Activated T-helper 1 cell treated with anti-CD3 and anti-CD28 coated beads, Interleukin-2, amount 50 U/mL, for 16 hours (primary cell): ENCODE measurements at regions not wholly inside any gene's neighbourhood (a gene's known extent, or its start where the extent isn't known, plus 50 kb on each side); places are given as distances from the start of the nearest gene placed in this dataset.

ENCODE experiments used
- DNase-seq, 2 donors: peaks; one replicate each; pipeline ENCODE4 v3.0.0-alpha.2; 2020; ENCODE audit warnings: low read depth in 1 of 2, low spot score in 1 of 2

DNA sequence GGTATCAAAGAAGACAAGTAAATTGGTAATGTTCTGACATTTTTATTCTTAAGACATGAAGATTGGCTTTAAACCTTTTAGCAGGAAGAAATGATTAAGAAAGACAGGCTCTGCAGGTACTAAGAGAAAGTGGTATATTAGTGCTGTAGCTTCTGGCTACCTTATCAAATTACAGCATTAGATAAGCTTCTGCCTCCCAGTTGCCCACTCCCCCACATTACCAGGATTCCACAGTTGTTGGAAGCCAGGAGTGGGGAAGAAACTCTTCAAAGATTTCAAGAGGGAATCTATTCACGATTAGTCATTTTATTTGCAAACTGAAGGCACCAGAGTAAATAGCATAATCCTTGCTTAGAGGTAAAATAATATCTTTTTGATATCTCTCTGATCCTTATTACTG lies 274.9 kb downstream of the LMO4 start:
- no peak for DNase-seq

GRCh38 chr1:87612956-87613355 lies 284.3 kb downstream of the LMO4 start:
- no peak for DNase-seq

DNA sequence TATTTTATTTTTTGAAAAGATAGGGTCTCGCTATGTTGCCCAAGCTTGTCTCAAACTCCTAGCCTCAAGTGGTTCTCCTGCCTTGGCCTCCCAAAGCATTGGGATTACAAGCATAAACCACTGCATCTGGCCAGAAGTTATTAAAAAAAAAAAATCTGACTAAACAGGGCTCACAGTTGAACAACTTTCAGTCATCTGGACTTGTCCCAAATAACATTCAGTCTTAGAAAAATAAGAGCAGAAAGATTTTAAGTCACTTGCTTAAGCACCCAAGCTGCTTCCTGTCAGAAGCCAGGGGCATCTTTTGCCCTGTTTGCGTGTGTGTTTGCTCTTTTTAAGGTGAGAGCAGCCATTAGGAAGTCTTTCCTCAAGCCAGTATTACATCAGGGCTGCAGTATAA lies 286.8 kb downstream of the LMO4 start:
- no peak for DNase-seq

DNA sequence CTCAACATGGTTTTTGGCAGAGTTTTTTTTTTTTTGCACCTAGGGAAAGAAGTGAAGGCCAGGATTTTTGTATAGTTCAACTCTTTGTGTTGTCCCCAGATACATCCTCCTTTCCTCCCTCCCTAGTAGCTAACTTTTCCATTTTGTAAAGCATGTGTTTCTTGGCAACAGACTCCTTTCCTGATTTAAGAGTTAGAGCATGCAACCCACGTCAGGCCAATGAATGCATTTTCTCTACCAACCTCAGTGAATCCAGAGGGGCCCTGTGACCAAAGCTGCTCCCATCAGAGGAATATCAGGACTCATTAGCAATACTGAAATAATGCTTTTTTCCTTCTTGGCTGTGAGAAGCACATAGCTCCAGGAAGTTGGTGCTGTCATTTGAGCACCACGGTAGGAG lies 287.2 kb downstream of the LMO4 start:
- DNase-seq: no peak

- no peak for DNase-seq
Measured at GRCh38 chr1:87620807-87621206, 292.1 kb downstream of the LMO4 start.

DNA sequence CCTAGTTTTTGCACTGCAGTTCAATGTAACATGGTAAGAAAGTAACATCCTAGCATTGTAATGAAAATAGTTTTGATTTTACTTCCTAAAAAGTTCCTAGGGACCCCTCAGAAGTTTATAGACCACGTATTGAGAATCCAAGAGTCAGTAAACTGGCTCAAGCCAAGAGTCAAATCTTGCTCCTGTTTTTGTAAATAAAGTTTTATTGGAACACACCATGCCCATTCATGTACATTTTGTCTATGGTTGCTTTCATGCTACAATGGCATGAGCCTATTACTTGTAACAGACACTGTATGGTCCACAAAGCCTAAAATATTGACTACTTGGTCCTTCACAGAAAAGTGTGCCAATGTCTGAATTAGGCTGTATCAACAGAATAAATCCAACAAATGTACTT lies 301.0 kb downstream of the LMO4 start:
- no peak for DNase-seq

DNA sequence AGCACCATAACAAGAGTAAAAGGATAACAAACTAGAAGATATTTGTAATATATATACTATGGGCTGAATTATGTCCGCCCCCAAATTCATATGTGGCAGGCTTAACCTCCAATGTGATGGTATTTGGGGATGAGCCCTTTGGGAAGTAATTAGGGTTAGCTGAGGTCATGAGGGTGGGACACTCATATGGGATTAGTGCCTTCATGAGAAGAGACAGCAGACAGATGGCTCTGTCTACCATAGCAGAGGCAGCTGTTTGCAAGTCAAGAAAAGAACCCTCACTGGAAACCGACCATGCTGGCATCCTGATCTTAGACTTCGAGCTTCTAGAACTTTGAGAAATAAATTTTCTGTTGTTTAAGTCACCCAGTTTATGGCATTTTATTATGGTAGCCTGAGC lies 303.6 kb downstream of the LMO4 start:
- no peak for DNase-seq

GRCh38 chr1:87636198-87636892 lies 307.7 kb downstream of the LMO4 start:
- DNase-seq: no peak

- DNase-seq: no peak
Measured at GRCh38 chr1:87638636-87639035, 310.0 kb downstream of the LMO4 start.

- no peak for DNase-seq
Measured at GRCh38 chr1:87641996-87642395, 313.3 kb downstream of the LMO4 start.

DNA sequence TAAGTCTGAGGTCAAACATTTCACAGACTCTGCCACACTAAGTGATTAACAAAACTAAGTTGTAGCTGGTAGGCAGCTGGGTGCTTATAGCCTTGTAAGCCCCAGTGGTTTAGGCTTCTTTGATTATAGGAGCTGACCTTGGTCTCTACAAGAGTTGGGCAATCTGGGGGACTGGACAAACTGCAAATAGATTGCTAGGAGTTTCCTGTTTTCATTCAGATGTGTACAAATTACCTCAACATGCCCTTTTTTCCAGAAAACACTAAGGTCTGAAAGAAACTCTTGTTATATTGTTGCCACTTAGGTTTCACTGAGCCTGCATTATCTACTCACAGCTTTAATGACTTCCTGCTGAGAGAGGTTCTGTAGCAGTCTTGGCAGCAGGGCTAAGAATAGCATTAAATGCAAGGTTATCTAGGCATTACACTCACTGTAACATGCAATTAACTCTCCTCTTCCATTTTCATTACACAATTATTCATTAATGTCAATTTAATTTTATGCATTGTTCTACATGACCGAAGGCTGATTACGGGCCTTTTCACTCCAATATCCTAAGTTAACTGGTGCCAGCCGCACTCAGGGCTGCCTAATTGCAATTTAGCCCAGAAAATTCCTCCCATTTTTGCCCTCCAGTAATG lies 314.0 kb downstream of the LMO4 start:
- no peak for DNase-seq

GRCh38 chr1:87644033-87644578 lies 315.4 kb downstream of the LMO4 start:
- DNase-seq: no peak

DNA sequence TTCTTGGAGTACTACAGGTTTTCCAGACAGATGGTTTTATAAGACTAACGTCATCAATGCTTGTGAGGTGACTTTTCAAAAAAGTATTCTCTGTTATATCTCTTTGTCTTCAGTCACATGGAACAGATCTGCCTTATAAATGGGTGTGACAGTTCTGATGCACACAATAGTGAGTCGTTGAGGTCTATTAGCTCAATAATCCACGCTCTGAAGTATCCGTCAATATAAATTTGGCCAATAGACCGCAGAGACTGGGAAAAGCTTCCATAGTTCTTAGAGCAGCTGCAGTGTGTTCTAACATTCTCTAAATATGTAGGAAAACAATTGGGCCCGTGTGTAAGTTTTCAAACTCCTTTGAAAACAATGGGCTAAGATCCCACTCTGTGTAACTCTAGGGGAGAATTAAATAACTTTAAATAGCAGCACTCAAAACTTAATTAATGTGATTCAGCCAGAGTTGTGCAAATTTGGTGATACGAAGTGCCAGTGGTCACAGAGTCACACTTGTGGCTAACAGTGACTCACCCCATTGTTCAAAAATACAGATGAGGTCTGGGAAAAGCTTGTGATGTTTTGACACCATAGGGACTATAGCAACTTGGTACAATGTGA lies 316.0 kb downstream of the LMO4 start:
- DNase-seq: no peak

DNA sequence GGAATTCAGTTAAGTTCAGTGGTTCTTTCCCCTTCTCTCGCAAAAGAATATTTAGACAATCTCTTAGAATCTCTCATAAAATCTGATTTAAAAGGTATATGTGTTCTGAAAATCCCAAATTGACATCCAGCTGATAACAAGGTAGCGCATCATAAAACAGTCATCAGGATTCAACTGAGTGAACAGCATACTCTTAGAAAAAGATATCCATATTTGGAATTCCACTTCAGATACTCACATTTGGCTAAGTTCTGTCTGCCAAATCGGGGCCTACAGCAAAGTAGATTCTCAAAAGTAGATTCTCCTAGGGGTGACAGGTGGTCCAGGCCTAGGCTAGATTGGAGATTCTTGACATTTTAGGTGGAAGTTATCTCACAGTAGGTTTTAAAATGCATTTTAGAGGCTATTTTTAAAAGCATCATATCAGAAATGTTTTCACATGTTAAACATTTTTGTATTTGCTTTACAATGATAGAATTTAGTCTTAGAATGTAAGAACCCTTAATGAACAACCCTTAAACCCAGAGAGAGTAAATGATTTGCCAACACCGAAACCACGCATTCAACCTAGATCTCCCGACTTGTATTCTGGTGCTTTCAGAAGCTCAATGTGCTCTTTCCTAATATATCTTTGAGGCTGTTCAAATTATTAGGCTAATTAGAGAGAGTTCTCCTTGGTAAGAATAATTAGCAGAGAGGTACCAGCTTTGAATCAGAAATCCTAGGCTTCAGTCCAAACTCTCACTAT lies 318.9 kb downstream of the LMO4 start:
- no peak for DNase-seq

DNA sequence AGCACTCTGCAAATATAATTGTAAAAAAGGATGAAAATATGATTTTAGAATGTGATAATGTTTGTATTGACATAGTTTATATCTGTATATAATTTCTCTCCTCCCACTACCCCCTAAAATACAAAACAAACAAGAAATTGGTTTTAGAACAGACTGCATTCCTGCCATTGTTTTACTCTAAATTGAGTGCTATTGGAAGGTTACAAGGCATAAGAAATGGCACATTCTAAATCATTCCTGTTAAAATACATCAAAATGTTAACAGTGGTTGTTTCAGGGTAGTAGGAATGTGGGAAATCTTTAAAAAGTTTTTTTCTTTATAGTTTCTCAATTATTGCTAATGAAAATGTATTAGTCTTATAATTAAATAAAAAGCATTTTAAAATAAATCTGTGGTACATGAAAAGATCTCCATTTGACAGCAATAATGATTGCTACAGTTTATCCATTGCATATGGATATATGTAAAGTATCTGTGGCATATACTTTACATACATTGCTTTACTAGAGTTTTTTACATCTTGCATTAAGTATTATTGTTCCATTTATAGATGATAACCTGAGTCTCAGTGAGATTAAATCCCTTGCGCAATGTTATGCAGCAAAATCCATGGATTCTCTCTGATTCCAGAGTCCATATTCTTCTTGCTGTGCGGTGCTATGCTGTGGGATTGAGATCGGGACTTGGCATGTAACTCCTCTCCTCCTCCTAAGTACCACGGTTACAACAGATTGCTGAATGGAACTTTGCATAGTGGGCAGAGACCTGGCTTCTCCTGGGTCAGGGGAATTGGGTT lies 319.8 kb downstream of the LMO4 start:
- DNase-seq: no peak

- DNase-seq: no peak
Measured at GRCh38 chr1:87650306-87650705, 321.6 kb downstream of the LMO4 start.

- no peak for DNase-seq
Measured at GRCh38 chr1:87652176-87652575, 323.5 kb downstream of the LMO4 start.

- no peak for DNase-seq
Measured at GRCh38 chr1:87665151-87665550, 336.5 kb downstream of the LMO4 start.

- DNase-seq: no peak
Measured at GRCh38 chr1:87666681-87667080, 338.0 kb downstream of the LMO4 start.

DNA sequence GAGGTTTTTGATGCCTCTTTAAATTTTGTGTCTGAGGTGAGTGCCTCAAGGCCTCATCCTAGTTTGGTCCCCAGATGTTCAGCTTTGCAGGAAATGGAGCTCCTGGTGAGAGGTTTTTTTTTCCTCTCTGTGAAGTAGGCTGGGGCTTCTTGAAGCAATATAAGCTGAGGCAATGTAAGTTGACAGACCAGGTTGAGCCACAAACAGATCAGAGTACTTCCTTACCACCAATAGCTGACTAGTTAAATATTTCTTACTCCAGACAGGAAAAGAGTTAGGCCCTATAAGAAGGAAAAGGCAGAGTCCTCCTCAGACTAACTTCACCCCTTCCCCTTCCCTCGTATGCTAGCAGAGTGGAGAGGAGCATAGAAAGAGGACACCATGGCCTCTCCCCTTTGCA lies 341.0 kb downstream of the LMO4 start:
- DNase-seq: no peak

DNA sequence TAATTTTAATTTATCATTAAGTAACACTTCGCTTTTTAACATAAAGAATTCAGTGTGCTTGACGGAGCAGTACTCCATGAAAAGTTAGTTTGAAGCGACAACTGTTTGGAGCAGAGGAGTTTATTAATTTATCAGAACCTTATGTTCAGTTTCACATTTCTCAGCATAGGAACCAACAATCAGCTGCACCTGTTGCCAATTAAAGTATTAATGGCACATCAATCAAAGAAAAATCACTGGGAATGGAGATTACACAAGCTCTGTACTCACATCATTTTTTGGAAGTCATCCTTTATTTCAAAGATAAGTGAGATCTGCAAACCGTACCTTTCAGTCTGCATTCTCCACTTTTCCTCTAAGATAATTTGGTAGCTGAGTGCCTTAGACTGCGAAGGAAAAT lies 344.6 kb downstream of the LMO4 start:
- DNase-seq: no peak
